Adrenal gland (tissue), 9 donors: ENCODE measurements at regions not wholly inside any gene's neighbourhood (a gene's known extent, or its start where the extent isn't known, plus 50 kb on each side); places are given as distances from the start of the nearest gene placed in this dataset.

ENCODE experiments used
- DNase-seq, 7 donors: peaks; one replicate each; pipeline ENCODE4 v3.0.0-alpha.2; 2019 to 2020
- H3K27ac ChIP-seq, 5 donors: fragments of 200-600 bp; sonication (generic) in 4 of 5; 1 replicate in 3 of 5; 2 replicates in 2 of 5; pipeline versions ENCODE4 v1.5.1 to v1.8.0; 2016 to 2020; ENCODE audit warnings: mild to moderate bottlenecking in 1 of 5
- H3K27me3 ChIP-seq: fragments of 200-600 bp; 2 replicates; pipeline ENCODE4 v1.8.0; 2021
- H3K36me3 ChIP-seq, 2 donors: fragments of 200-600 bp; replicated peaks in 1 of 2; 1 replicate in 1 of 2; 2 replicates in 1 of 2; pipeline versions ENCODE4 v1.5.1 to v1.8.0; 2018 to 2022
- H3K4me1 ChIP-seq, 2 donors: fragments of 200-600 bp; replicated peaks in 1 of 2; 1 replicate in 1 of 2; 2 replicates in 1 of 2; pipeline versions ENCODE4 v1.5.1 to v1.8.0; 2018 to 2021
- H3K4me3 ChIP-seq, 4 donors: fragments of 200-600 bp; sonication (generic) in 3 of 4; one replicate each; pipeline ENCODE4 v1.5.1; 2016 to 2018
- H3K9me3 ChIP-seq, 3 donors: fragments of 200-600 bp; sonication (generic) in 1 of 3; replicated peaks in 1 of 3; 1 replicate in 2 of 3; 2 replicates in 1 of 3; pipeline versions ENCODE4 v1.5.1 to v1.8.0; 2016 to 2021
- POLR2A ChIP-seq, 2 donors: fragments of 450-650 bp; IDR thresholded peaks; one replicate each; pipeline ENCODE4 v1.6.1; 2017; ENCODE audit warnings: antibody characterized with exemption in 2 of 2, mild to moderate bottlenecking in 2 of 2, moderate library complexity in 1 of 2
- WGBS, 4 donors: extraction: QIAGEN DNeasy Blood & Tissue Kit in 2 of 4; methylation state at CpG; one replicate each; pipeline versions ENCODE4 v1.1.5 to v1.1.7; 2013 to 2017; 5-methylcytosine and 5-hydroxymethylcytosine counted together
- intact Hi-C, 2 donors: fragments of 100-400 bp; cut with DNase I; formaldehyde crosslinking; loops; one replicate each; pipeline versions ENCODE4 v1.14.1 to v1.15.0; 2022 to 2023
- TF ChIP-seq, protein P1 (sequence below), 6 experiments: fragments of 450-650 bp in 4 of 6; fragments of 200-600 bp in 2 of 6; sonication (generic) in 1 of 6; IDR thresholded peaks; 1 replicate in 5 of 6; 2 replicates in 1 of 6; pipeline versions ENCODE4 v1.5.1 to v1.8.0; 2016 to 2021; ENCODE audit warnings: antibody characterized with exemption in 6 of 6, mild to moderate bottlenecking in 2 of 6, moderate library complexity in 1 of 6
- donor health status: healthy with polysubstance abuse.
- donor health status: Bipolar disorder and iron deficiency.
- donor health status: DM: yes; HTN: yes; CAD: no.
- donor health status: DM: no; HTN: no; CAD: no.
- donor health status: DM: no; HTN: no; CAD: no.

DNA sequence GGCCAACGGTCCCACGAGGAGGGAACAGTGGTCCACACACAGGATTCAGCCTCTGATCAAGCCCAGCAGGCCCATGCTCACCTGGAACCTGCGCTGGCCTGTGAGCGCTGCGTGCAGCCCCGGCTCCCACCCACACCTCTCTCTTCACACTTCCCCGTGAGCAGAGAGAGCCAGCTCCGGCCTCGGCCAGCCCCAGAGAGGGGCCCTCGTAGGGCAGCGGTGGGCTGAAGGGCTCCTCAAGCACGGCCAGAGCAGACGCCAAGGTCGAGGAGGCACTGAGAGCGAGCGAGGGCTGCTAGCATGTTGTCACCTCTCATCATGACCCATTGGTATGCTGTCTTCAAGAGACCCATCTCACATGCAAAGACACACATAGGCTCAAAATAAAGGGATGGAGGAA lies 83.0 kb upstream of the FMR1 start:
- Histone ChIP-seq H3K27me3 (no peaks in the 10 kb centered on the region), H3K9me3 (no peaks in the 10 kb centered on the region), H3K36me3 (no peaks in the 10 kb centered on the region), H3K27ac (no peak overlapping the region), H3K4me1 (no peaks in the 10 kb centered on the region), H3K4me3 (no peak overlapping the region)
- DNase-seq = no peak
- 85 to 87% (median 86%) methylated on average over 4 to 16 of the region's 16 CpGs for WGBS, 4 donors
- intact Hi-C loops = no loop called here
- TF ChIP-seq, protein P1, sequence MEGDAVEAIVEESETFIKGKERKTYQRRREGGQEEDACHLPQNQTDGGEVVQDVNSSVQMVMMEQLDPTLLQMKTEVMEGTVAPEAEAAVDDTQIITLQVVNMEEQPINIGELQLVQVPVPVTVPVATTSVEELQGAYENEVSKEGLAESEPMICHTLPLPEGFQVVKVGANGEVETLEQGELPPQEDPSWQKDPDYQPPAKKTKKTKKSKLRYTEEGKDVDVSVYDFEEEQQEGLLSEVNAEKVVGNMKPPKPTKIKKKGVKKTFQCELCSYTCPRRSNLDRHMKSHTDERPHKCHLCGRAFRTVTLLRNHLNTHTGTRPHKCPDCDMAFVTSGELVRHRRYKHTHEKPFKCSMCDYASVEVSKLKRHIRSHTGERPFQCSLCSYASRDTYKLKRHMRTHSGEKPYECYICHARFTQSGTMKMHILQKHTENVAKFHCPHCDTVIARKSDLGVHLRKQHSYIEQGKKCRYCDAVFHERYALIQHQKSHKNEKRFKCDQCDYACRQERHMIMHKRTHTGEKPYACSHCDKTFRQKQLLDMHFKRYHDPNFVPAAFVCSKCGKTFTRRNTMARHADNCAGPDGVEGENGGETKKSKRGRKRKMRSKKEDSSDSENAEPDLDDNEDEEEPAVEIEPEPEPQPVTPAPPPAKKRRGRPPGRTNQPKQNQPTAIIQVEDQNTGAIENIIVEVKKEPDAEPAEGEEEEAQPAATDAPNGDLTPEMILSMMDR (IDR thresholded peaks at IDR 0.05) = no peak
- TF ChIP-seq POLR2A (IDR thresholded peaks at IDR 0.05) = no peak

DNA sequence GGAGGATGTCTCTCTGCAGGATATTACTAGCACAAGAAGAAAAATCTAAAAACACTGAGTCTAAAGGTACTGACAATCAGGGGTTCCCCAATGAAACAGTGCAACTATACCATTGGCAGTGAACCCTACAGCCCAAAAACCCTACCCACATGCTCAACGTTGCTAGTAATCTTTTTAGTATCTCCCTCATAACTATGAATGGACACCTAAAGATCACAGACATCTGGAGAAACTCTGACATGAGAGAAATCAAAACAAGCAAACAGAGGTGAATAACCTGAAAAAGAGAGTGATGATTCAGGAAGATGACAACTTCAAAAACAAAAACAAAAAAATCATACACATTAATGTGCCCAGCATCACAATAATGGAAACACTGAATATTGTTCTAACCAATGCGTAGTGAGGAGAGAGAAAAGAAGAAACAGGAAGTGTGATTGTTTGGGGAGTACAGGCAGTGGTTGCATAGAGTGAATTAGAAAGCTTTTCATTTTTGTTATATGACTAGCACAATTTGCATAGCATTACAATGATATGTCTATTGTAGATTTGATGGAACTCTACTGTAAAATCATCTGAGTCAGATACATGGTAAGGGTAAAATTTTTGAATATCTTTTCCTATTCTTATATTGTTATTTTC lies 78.9 kb upstream of the FMR1 start:
- no peak for DNase-seq
- Histone ChIP-seq H3K4me1 (no peaks in the 10 kb centered on the region), H3K27ac (no peak overlapping the region), H3K36me3 (no peaks in the 10 kb centered on the region), H3K9me3 (no peaks in the 10 kb centered on the region), H3K27me3 (no peaks in the 10 kb centered on the region), H3K4me3 (no peak overlapping the region)
- 43 to 61% (median 53%) methylated on average over 2 of the region's 2 CpGs for WGBS, 4 donors
- TF ChIP-seq, protein P1 (IDR thresholded peaks at IDR 0.05) = no peak
- TF ChIP-seq POLR2A (IDR thresholded peaks at IDR 0.05) = no peak
- intact Hi-C loops = no loop called here

DNA sequence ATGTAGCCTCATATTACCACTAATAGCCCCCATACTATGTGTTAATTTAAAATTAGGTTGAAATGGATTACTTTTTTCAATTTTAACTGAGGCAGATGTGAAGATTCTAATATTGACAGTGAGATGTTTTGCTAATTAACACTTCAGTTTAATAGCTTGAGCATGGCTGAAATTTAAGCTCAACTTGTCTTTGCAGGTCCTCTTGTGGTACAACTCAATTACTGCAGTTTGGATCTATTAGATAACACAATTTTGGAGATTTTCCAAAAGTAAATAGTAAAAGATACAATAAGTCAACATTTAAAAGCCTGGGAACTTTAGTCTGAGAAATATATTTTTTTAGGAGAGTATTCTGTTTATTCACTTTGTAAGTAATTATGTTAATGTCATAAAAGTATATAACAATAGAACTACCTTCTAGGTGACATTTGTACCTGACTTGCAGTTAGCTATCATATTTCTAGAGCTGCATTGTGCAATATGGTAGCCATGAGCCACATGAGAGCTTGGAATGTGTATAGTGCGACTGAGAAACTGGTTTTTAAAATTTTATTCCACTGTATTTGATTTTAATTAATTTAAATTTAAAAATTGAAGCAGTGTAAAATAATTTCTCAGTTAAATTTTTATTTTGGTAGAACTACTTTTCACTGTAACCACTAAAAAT lies 73.1 kb upstream of the FMR1 start:
- H3K9me3 ChIP-seq = no peaks in the 10 kb centered on the region
- H3K36me3 ChIP-seq = no peaks in the 10 kb centered on the region
- no peak overlapping the region for H3K4me3 ChIP-seq
- H3K27me3 ChIP-seq = no peaks in the 10 kb centered on the region
- H3K27ac ChIP-seq = no peak overlapping the region
- 22 to 47% (median 34%) methylated on average over 1 of the region's 1 CpG for WGBS, 4 donors
- DNase-seq = no peak
- TF ChIP-seq, protein P1 (IDR thresholded peaks at IDR 0.05) = peak in 5 of 6 experiments; percentile 29 to 47 (median 40)
- no peak for TF ChIP-seq POLR2A (IDR thresholded peaks at IDR 0.05)
- intact Hi-C loops = no loop called here
- H3K4me1 ChIP-seq = no peaks in the 10 kb centered on the region

DNA sequence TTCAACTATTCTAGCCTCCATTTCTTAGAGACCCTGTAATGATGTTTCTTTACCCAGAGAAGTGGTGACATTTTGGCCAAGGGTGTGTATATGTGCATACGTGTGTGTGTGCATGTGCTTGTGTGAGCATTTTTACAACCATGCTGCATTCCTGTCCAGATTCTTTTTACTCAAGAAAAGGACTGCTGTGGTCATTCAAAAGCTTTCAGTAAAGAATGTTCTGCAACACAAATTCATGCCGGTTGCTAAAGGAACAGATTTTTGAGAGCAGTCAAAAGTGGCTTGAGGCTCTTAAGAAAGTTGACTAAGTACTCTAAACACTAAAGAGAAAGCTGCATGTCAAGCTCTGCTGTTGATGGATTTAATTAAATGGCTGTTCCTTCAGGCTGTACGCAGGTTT lies 65.0 kb upstream of the FMR1 start:
- no peaks in the 10 kb centered on the region for H3K36me3 ChIP-seq
- H3K9me3 ChIP-seq = no peaks in the 10 kb centered on the region
- WGBS, 4 donors = 56 to 66% (median 63%) methylated on average over 3 of the region's 3 CpGs
- intact Hi-C loops = no loop called here
- no peaks in the 10 kb centered on the region for H3K4me1 ChIP-seq
- no peaks in the 10 kb centered on the region for H3K27me3 ChIP-seq
- no peak for DNase-seq
- TF ChIP-seq POLR2A (IDR thresholded peaks at IDR 0.05) = no peak
- no peak overlapping the region for H3K27ac ChIP-seq
- H3K4me3 ChIP-seq = no peak overlapping the region

DNA sequence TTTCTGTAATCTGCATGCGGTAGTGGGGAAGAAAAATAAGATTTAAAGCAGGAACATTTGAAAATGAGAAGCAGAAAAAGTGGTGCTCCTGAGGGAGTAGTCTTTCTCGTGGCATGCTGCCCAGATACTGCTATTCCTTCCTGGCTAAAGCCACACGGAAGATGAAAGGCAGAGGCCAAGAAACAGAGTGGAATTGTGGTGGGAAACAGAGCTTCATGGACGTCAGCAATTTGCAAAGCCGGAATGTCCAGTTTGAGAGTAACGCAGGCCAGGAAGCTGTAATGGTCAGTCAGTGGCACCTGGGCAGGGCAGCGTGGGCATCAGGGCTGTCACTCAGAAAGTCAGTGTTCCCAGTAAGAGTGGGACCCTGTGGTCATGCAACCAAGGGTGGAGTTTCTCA lies 63.7 kb upstream of the FMR1 start:
- intact Hi-C loops = no loop called here
- WGBS, 4 donors = 43 to 52% (median 48%) methylated on average over 7 of the region's 7 CpGs
- Histone ChIP-seq H3K27me3 (no peaks in the 10 kb centered on the region), H3K9me3 (no peaks in the 10 kb centered on the region), H3K4me1 (no peaks in the 10 kb centered on the region), H3K36me3 (no peaks in the 10 kb centered on the region), H3K27ac (no peak overlapping the region), H3K4me3 (no peak overlapping the region)
- TF ChIP-seq, protein P1 (IDR thresholded peaks at IDR 0.05) = no peak
- TF ChIP-seq POLR2A (IDR thresholded peaks at IDR 0.05) = no peak
- DNase-seq = no peak
